ENCODE measurements at regions not wholly inside any gene's neighbourhood (a gene's known extent, or its start where the extent isn't known, plus 50 kb on each side); places are given as distances from the start of the nearest gene placed in this dataset.

- DNase-seq (ENCODE audit: low read depth in 2 of 2), result no peak
These were observed 209.7 kb upstream of the RARB start for GRCh38 chr3:25218362-25218761.

GRCh38 chr3:25226747-25227146 is 201.3 kb upstream of the RARB start:
- no peak for DNase-seq (ENCODE audit: low read depth in 2 of 2)

- no peak for DNase-seq (ENCODE audit: low read depth in 2 of 2)
These were observed 198.5 kb upstream of the RARB start for GRCh38 chr3:25229586-25229985.

- DNase-seq (ENCODE audit: low read depth in 2 of 2), result no peak
These were observed 193.0 kb upstream of the RARB start for GRCh38 chr3:25235031-25235430.

GRCh38 chr3:25235466-25235865 is 192.6 kb upstream of the RARB start:
- DNase-seq (ENCODE audit: low read depth in 2 of 2), result no peak

GRCh38 chr3:25237602-25238001 is 190.5 kb upstream of the RARB start:
- DNase-seq (ENCODE audit: low read depth in 2 of 2), result no peak

GRCh38 chr3:25239042-25239441 is 189.0 kb upstream of the RARB start:
- no peak for DNase-seq (ENCODE audit: low read depth in 2 of 2)

GRCh38 chr3:25246913-25247312 is 181.2 kb upstream of the RARB start:
- DNase-seq (ENCODE audit: low read depth in 2 of 2), result no peak

- DNase-seq (ENCODE audit: low read depth in 2 of 2), result no peak
These were observed 175.8 kb upstream of the RARB start for GRCh38 chr3:25252291-25252690.

GRCh38 chr3:25257026-25257425 is 171.0 kb upstream of the RARB start:
- DNase-seq (ENCODE audit: low read depth in 2 of 2), result no peak

- DNase-seq (ENCODE audit: low read depth in 2 of 2), result no peak
These were observed 168.2 kb upstream of the RARB start for GRCh38 chr3:25259871-25260270.

- DNase-seq (ENCODE audit: low read depth in 2 of 2), result no peak
These were observed 165.7 kb upstream of the RARB start for GRCh38 chr3:25262322-25262721.

- no peak for DNase-seq (ENCODE audit: low read depth in 2 of 2)
These were observed 162.8 kb upstream of the RARB start for GRCh38 chr3:25265284-25265683.

GRCh38 chr3:25266677-25267076 is 161.4 kb upstream of the RARB start:
- DNase-seq (ENCODE audit: low read depth in 2 of 2), result no peak

GRCh38 chr3:25272090-25272489 is 156.0 kb upstream of the RARB start:
- DNase-seq (ENCODE audit: low read depth in 2 of 2), result no peak

GRCh38 chr3:25273582-25274171 is 154.4 kb upstream of the RARB start:
- DNase-seq (ENCODE audit: low read depth in 2 of 2), result no peak

GRCh38 chr3:25277503-25277902 is 150.6 kb upstream of the RARB start:
- no peak for DNase-seq (ENCODE audit: low read depth in 2 of 2)

GRCh38 chr3:25281041-25281731 is 146.9 kb upstream of the RARB start:
- DNase-seq (ENCODE audit: low read depth in 2 of 2), result no peak

GRCh38 chr3:25281732-25282126 is 146.3 kb upstream of the RARB start:
- no peak for DNase-seq (ENCODE audit: low read depth in 2 of 2)

GRCh38 chr3:25283613-25284012 is 144.4 kb upstream of the RARB start:
- no peak for DNase-seq (ENCODE audit: low read depth in 2 of 2)

- DNase-seq (ENCODE audit: low read depth in 2 of 2), result no peak
These were observed 143.8 kb upstream of the RARB start for GRCh38 chr3:25284249-25284648.

- DNase-seq (ENCODE audit: low read depth in 2 of 2), result no peak
These were observed 140.7 kb upstream of the RARB start for GRCh38 chr3:25287291-25287884.

- DNase-seq (ENCODE audit: low read depth in 2 of 2), result no peak
These were observed 139.7 kb upstream of the RARB start for GRCh38 chr3:25288413-25288812.

Data from stimulated activated CD8-positive, alpha-beta memory T cell treated with anti-CD3 and anti-CD28 coated beads, Interleukin-7, amount 100 ng/mL, for 1 hour (primary cell).